ENCODE measurements at regions not wholly inside any gene's neighbourhood (a gene's known extent, or its start where the extent isn't known, plus 50 kb on each side); places are given as distances from the start of the nearest gene placed in this dataset.

GRCh38 chr2:242030226-242030575, 160.7 kb downstream of the RTP5 start:
- H3K4me1 ChIP-seq (ENCODE audit: insufficient read depth, low read length) = peaks cover 45% of the 10 kb centered on the region
- peak overlapping the region; percentile 87 for H3K4me3 Mint-ChIP-seq
- no peaks in the 10 kb centered on the region for H3K9me3 Mint-ChIP-seq
- no peak for ATAC-seq (ENCODE audit: poor library complexity)
- TF ChIP-seq CTCF (IDR thresholded peaks at IDR 0.05) = no peak
- ChIA-PET POLR2A (no interaction called here), CTCF (no interaction called here)
- peak overlapping the region; percentile 95 for H3K27ac Mint-ChIP-seq
- no peak overlapping the region for H3K4me3 ChIP-seq (ENCODE audit: low read length)
- peaks cover 0 to 2% of the 10 kb centered on the region in 2 experiments for H3K27me3 ChIP-seq (ENCODE audit: control insufficient read depth in 1 of 2, insufficient read depth in 2 of 2, low read length in 2 of 2)
- peaks cover 0 to 16% of the 10 kb centered on the region in 2 experiments for H3K9me3 ChIP-seq (ENCODE audit: control insufficient read depth in 1 of 2, insufficient read depth in 1 of 2, low read length in 2 of 2)
- H3K36me3 Mint-ChIP-seq (ENCODE audit: low read depth) = peaks cover 58% of the 10 kb centered on the region
- no peaks in the 10 kb centered on the region for H3K27me3 Mint-ChIP-seq
- intact Hi-C loops (cut with DNase I, micrococcal nuclease) = loop anchor here in 1 of 2 experiments (5.0 kb wide), 1 partner anchor 57 kb away; no protein-coding TSS in a partner anchor
- no peak overlapping the region for H3K27ac ChIP-seq (ENCODE audit: low read depth in 1 of 2, low read length in 2 of 2)
- peaks cover 60% of the 10 kb centered on the region for H3K4me1 Mint-ChIP-seq (ENCODE audit: low read depth)
- H3K36me3 ChIP-seq (ENCODE audit: insufficient read depth, low read length) = no peaks in the 10 kb centered on the region
- DNase-seq = peak in 1 of 14 experiments; percentile 14

DNA sequence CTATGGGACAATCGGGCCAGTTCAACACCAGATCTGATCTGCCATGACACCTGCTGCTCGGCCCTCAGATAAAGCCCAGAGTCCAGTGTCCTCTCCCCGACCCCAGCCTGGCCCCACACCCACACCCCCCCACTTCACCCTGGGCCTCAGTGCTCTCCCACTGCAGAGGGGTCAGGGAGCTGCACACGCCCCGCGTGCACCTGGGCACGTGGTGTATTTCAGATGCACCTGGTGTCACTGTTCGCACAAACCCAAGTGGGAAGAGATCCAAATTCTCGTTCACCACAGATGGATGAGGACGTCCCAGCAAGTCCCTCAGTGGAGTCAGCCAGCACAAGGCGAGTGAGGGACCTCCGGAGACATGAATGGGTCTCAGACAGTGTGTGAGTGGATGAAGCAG, 161.3 kb downstream of the RTP5 start:
- Mint-ChIP-seq H3K36me3 (ENCODE audit: low read depth) (peaks cover 53% of the 10 kb centered on the region), H3K9me3 (no peaks in the 10 kb centered on the region), H3K4me3 (peak overlapping the region; percentile 87), H3K27me3 (no peaks in the 10 kb centered on the region), H3K27ac (peak overlapping the region; percentile 95), H3K4me1 (ENCODE audit: low read depth) (peaks cover 59% of the 10 kb centered on the region)
- no peak for TF ChIP-seq CTCF (IDR thresholded peaks at IDR 0.05)
- no peaks in the 10 kb centered on the region for H3K36me3 ChIP-seq (ENCODE audit: insufficient read depth, low read length)
- ChIA-PET CTCF (interaction anchor here (1.3 kb wide), 1 partner anchor 10 kb away, joined by 4 read pairs; no protein-coding TSS in a partner anchor), POLR2A (interaction anchor here (0.6 to 1.4 kb wide), 2 partner anchors 28 to 46 kb away, joined by 3 read pairs; no protein-coding TSS in a partner anchor)
- H3K27me3 ChIP-seq (ENCODE audit: control insufficient read depth in 1 of 2, insufficient read depth in 2 of 2, low read length in 2 of 2) = peaks cover 0 to 2% of the 10 kb centered on the region in 2 experiments
- DNase-seq (peak in 1 of 14 experiments; percentile 32), ATAC-seq (ENCODE audit: poor library complexity) (no peak)
- H3K9me3 ChIP-seq (ENCODE audit: control insufficient read depth in 1 of 2, insufficient read depth in 1 of 2, low read length in 2 of 2) = peaks cover 0 to 16% of the 10 kb centered on the region in 2 experiments
- H3K27ac ChIP-seq (ENCODE audit: low read depth in 1 of 2, low read length in 2 of 2) = no peak overlapping the region
- H3K4me1 ChIP-seq (ENCODE audit: insufficient read depth, low read length) = peaks cover 45% of the 10 kb centered on the region
- H3K4me3 ChIP-seq (ENCODE audit: low read length) = peak overlapping the region; percentile 66
- intact Hi-C loops (cut with DNase I, micrococcal nuclease) = loop anchor here in 1 of 2 experiments (5.0 kb wide), 1 partner anchor 56 kb away; no protein-coding TSS in a partner anchor

GRCh38 chr2:242031481-242032019, 162.0 kb downstream of the RTP5 start:
- CTCF ChIA-PET = interaction anchor here (1.3 kb wide), 1 partner anchor 11 kb away, joined by 4 read pairs; no protein-coding TSS in a partner anchor
- Mint-ChIP-seq H3K36me3 (ENCODE audit: low read depth) (peaks cover 46% of the 10 kb centered on the region), H3K27me3 (no peaks in the 10 kb centered on the region), H3K27ac (peak overlapping the region; percentile 95), H3K9me3 (no peaks in the 10 kb centered on the region), H3K4me3 (peak overlapping the region; percentile 87), H3K4me1 (ENCODE audit: low read depth) (peaks cover 54% of the 10 kb centered on the region)
- Histone ChIP-seq H3K9me3 (ENCODE audit: control insufficient read depth in 1 of 2, insufficient read depth in 1 of 2, low read length in 2 of 2) (peaks cover 0 to 16% of the 10 kb centered on the region in 2 experiments), H3K4me3 (ENCODE audit: low read length) (peak overlapping the region; percentile 66), H3K27me3 (ENCODE audit: control insufficient read depth in 1 of 2, insufficient read depth in 2 of 2, low read length in 2 of 2) (peaks cover 0 to 2% of the 10 kb centered on the region in 2 experiments), H3K4me1 (ENCODE audit: insufficient read depth, low read length) (peaks cover 45% of the 10 kb centered on the region), H3K36me3 (ENCODE audit: insufficient read depth, low read length) (no peaks in the 10 kb centered on the region), H3K27ac (ENCODE audit: low read depth in 1 of 2, low read length in 2 of 2) (peak overlapping the region; percentile 2 to 54)
- ATAC-seq (ENCODE audit: poor library complexity) (peak; percentile 92), DNase-seq (peak; percentile 26 to 86 (median 62))
- POLR2A ChIA-PET = interaction anchor here (0.6 to 1.4 kb wide), 3 partner anchors 11 to 46 kb away, joined by 3 to 5 read pairs (median 3); no protein-coding TSS in a partner anchor
- no peak for TF ChIP-seq CTCF (IDR thresholded peaks at IDR 0.05)
- intact Hi-C loops (cut with DNase I, micrococcal nuclease) = loop anchor here (2.0 to 5.0 kb wide), 2 partner anchors 55 to 56 kb away; no protein-coding TSS in a partner anchor

Data from CD4-positive, alpha-beta T cell (primary cell).